Mesenchymal stem cell (in vitro differentiated cells and primary cell): ENCODE measurements at regions not wholly inside any gene's neighbourhood (a gene's known extent, or its start where the extent isn't known, plus 50 kb on each side); places are given as distances from the start of the nearest gene placed in this dataset.

Source experiments
- DNase-seq: peaks from one replicate; pipeline ENCODE4 v3.0.0-alpha.2; 2013
- H2AFZ ChIP-seq: one replicate; pipeline ENCODE4 v1.6.1; 2013; ENCODE audit warnings: low read depth, mild to moderate bottlenecking, control low read depth, inconsistent platforms, low read length, moderate library complexity
- H2AK5ac ChIP-seq: 2 replicates; pipeline ENCODE4 v1.6.1; 2013; ENCODE audit warnings: low read length, moderate library complexity, mild to moderate bottlenecking, inconsistent platforms; ENCODE audit not compliant: severe bottlenecking
- H2BK120ac ChIP-seq: one replicate; pipeline ENCODE4 v1.6.1; 2013; ENCODE audit warnings: low read depth, mild to moderate bottlenecking, inconsistent platforms, low read length, moderate library complexity
- H2BK12ac ChIP-seq, 2 experiments: one replicate each; pipeline ENCODE4 v1.6.1; 2013; ENCODE audit warnings: inconsistent platforms in 2 of 2, low read length in 2 of 2, mild to moderate bottlenecking in 2 of 2, moderate library complexity in 2 of 2, control low read depth in 1 of 2
- H2BK15ac ChIP-seq: one replicate; pipeline ENCODE4 v1.6.1; 2013; ENCODE audit warnings: mild to moderate bottlenecking, low read depth, inconsistent platforms; ENCODE audit not compliant: poor library complexity, severe bottlenecking
- H2BK5ac ChIP-seq: 2 replicates; pipeline ENCODE4 v1.6.1; 2013; ENCODE audit warnings: low read depth, mild to moderate bottlenecking, low read length, control low read depth, inconsistent platforms; ENCODE audit not compliant: poor library complexity, severe bottlenecking
- H3K14ac ChIP-seq, 2 experiments: one replicate each; pipeline ENCODE4 v1.6.1; 2013; ENCODE audit warnings: inconsistent platforms in 2 of 2, low read length in 2 of 2, control low read depth in 1 of 2, mild to moderate bottlenecking in 1 of 2, moderate library complexity in 1 of 2
- H3K18ac ChIP-seq, 2 experiments: one replicate each; pipeline ENCODE4 v1.6.1; 2013; ENCODE audit warnings: inconsistent platforms in 2 of 2, low read length in 2 of 2, control low read depth in 1 of 2, low read depth in 1 of 2, mild to moderate bottlenecking in 1 of 2
- H3K23ac ChIP-seq, 2 experiments: one replicate each; pipeline ENCODE4 v1.6.1; 2013; ENCODE audit warnings: inconsistent platforms in 2 of 2, low read length in 2 of 2, mild to moderate bottlenecking in 2 of 2, moderate library complexity in 2 of 2, control low read depth in 1 of 2
- H3K27ac ChIP-seq: 2 replicates; pipeline ENCODE4 v1.5.1; 2013; ENCODE audit warnings: mild to moderate bottlenecking, moderate library complexity, low read length, control low read depth, inconsistent platforms; ENCODE audit not compliant: poor library complexity, severe bottlenecking
- H3K27me3 ChIP-seq, 2 experiments: 2 replicates each; pipeline versions ENCODE4 v1.6.1 to v1.7.0; 2013; ENCODE audit warnings: low read length in 2 of 2, mild to moderate bottlenecking in 2 of 2, moderate library complexity in 2 of 2, control low read depth in 1 of 2, inconsistent platforms in 1 of 2; ENCODE audit not compliant: control insufficient read depth in 1 of 2, insufficient read depth in 1 of 2
- H3K36me3 ChIP-seq, 2 experiments: 2 replicates each; pipeline versions ENCODE4 v1.6.1 to v1.7.0; 2013; ENCODE audit warnings: low read length in 2 of 2, control low read depth in 1 of 2, inconsistent platforms in 1 of 2, low read depth in 1 of 2, mild to moderate bottlenecking in 1 of 2; ENCODE audit not compliant: insufficient read depth in 2 of 2, control insufficient read depth in 1 of 2
- H3K4ac ChIP-seq, 2 experiments: one replicate each; pipeline ENCODE4 v1.6.1; 2013; ENCODE audit warnings: inconsistent platforms in 2 of 2, low read length in 2 of 2, mild to moderate bottlenecking in 2 of 2, moderate library complexity in 2 of 2, control low read depth in 1 of 2, low read depth in 1 of 2
- H3K4me1 ChIP-seq: 2 replicates; pipeline ENCODE4 v1.6.1; 2013; ENCODE audit warnings: low read depth, low read length, control low read depth; ENCODE audit not compliant: control insufficient read depth, insufficient read depth
- H3K4me2 ChIP-seq: 2 replicates; pipeline ENCODE4 v1.6.1; 2013; ENCODE audit warnings: low read length, mild to moderate bottlenecking, inconsistent platforms; ENCODE audit not compliant: poor library complexity, severe bottlenecking
- H3K4me3 ChIP-seq, 2 experiments: 2 replicates each; pipeline versions ENCODE4 v1.5.1 to v1.7.0; 2013; ENCODE audit warnings: low read length in 2 of 2, mild to moderate bottlenecking in 2 of 2, control low read depth in 1 of 2, low read depth in 1 of 2; ENCODE audit not compliant: insufficient read depth in 1 of 2
- H3K79me1 ChIP-seq: replicated peaks from 2 replicates; pipeline ENCODE4 v1.6.1; 2013; ENCODE audit warnings: mild to moderate bottlenecking, control low read depth, low read length, inconsistent platforms; ENCODE audit not compliant: poor library complexity, severe bottlenecking
- H3K9ac ChIP-seq: 2 replicates; pipeline ENCODE4 v1.7.0; 2013; ENCODE audit warnings: mild to moderate bottlenecking, low read length, moderate library complexity
- H3K9me3 ChIP-seq: 2 replicates; pipeline ENCODE4 v1.7.0; 2013; ENCODE audit warnings: mild to moderate bottlenecking, low read length; ENCODE audit not compliant: control insufficient read depth
- H4K8ac ChIP-seq: one replicate; pipeline ENCODE4 v1.6.1; 2013; ENCODE audit warnings: inconsistent platforms, mild to moderate bottlenecking, low read length, moderate library complexity
- H4K91ac ChIP-seq: one replicate; pipeline ENCODE4 v1.6.1; 2013; ENCODE audit warnings: mild to moderate bottlenecking, low read length, inconsistent platforms
- WGBS: methylation state at CpG from one replicate; pipeline ENCODE4 v1.1.7; 2013; ENCODE audit warnings: mixed read lengths; 5-methylcytosine and 5-hydroxymethylcytosine counted together

DNA sequence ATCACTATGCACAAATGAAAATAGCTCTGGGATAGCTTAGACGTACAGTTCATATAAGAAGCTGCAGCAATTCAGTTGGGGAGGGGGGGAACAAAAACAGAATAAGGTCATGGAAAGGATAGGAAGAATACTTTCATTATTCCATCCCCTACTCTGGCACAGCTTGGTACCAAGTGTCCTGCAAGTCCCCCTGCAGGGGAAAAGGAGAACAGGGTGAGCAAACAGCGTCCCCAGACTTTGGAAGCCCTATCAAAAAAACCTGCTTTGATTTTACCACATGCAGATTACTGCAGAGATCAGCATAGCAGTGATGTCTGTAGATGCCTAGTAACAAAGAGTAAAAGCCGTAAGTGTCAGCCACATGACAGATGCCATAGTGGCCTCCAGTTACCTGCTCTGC, 209.4 kb upstream of the NEIL3 start:
- no peaks in the 10 kb centered on the region for H3K4me1 ChIP-seq
- no peak overlapping the region for H2AFZ ChIP-seq
- H4K91ac ChIP-seq = no peak overlapping the region
- H3K27ac ChIP-seq = no peak overlapping the region
- no peak overlapping the region for H3K18ac ChIP-seq
- H2BK12ac ChIP-seq = no peak overlapping the region
- no peak overlapping the region for H3K14ac ChIP-seq
- DNase-seq = no peak
- H2BK120ac ChIP-seq = no peak overlapping the region
- no peak overlapping the region for H3K9ac ChIP-seq
- H3K23ac ChIP-seq = no peak overlapping the region
- no peak overlapping the region for H3K4me2 ChIP-seq
- H3K4ac ChIP-seq = no peak overlapping the region
- H2BK15ac ChIP-seq = no peak overlapping the region
- no peaks in the 10 kb centered on the region for H3K27me3 ChIP-seq
- no peak overlapping the region for H4K8ac ChIP-seq
- H3K4me3 ChIP-seq = no peak overlapping the region
- no peak overlapping the region for H2BK5ac ChIP-seq
- no peak overlapping the region for H2AK5ac ChIP-seq
- 93% methylated on average over 3 of the region's 3 CpGs for WGBS
- H3K79me1 ChIP-seq = no peaks in the 10 kb centered on the region
- H3K36me3 ChIP-seq = no peaks in the 10 kb centered on the region
- H3K9me3 ChIP-seq = no peaks in the 10 kb centered on the region

DNA sequence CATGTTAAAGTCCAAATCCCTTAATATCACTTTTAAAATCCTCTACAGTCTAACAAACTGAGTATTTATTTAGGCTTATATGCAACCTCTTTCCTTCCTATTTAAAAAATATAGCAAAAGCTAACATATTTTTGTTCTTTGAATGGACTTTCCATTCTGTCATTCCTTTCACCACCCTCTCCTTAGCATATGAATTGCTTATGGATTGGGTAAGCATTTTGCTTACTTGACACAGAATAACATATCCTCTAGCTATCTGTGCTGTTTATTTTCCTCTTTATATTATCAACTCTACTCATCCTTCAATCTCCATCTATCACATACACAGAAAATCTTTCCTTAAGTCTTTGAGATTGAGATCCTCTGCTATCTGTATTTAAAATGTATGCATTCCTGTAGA, 206.1 kb upstream of the NEIL3 start:
- Histone ChIP-seq H4K8ac (no peak overlapping the region), H2BK5ac (no peak overlapping the region), H3K79me1 (no peaks in the 10 kb centered on the region), H3K9ac (no peak overlapping the region), H2AFZ (no peak overlapping the region), H3K4me3 (no peak overlapping the region), H3K4me1 (no peaks in the 10 kb centered on the region), H4K91ac (no peak overlapping the region), H3K14ac (no peak overlapping the region), H3K18ac (no peak overlapping the region), H2BK120ac (no peak overlapping the region), H3K9me3 (no peaks in the 10 kb centered on the region), H2BK12ac (no peak overlapping the region), H2BK15ac (no peak overlapping the region), H3K27me3 (no peaks in the 10 kb centered on the region), H3K36me3 (no peaks in the 10 kb centered on the region), H2AK5ac (no peak overlapping the region), H3K27ac (no peak overlapping the region), H3K23ac (no peak overlapping the region), H3K4me2 (no peak overlapping the region), H3K4ac (no peak overlapping the region)
- no peak for DNase-seq

DNA sequence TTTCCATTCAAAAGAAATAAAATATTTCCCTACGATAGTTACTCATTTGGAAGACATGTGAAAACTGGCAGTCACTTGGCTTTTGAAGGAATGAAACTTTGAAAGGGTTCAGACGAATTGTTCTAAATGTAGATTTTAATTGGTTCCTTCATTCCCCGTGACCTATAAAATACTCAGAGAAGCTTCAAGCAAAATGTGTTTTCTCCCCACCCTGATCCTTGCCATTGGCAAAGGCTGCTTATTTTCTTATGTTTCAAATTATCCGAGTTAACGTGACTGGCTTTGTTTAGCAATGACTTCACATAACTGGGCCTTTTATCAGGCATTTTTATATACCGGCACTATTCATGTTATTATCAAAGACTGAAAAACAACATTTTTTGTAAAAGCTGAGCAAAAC, 204.1 kb upstream of the NEIL3 start:
- no peak overlapping the region for H2AFZ ChIP-seq
- no peaks in the 10 kb centered on the region for H3K36me3 ChIP-seq
- no peak overlapping the region for H3K4me2 ChIP-seq
- no peak overlapping the region for H2BK5ac ChIP-seq
- no peaks in the 10 kb centered on the region for H3K9me3 ChIP-seq
- no peak for DNase-seq
- no peak overlapping the region for H3K4me3 ChIP-seq
- H2AK5ac ChIP-seq = no peak overlapping the region
- no peak overlapping the region for H4K91ac ChIP-seq
- H2BK12ac ChIP-seq = no peak overlapping the region
- no peak overlapping the region for H4K8ac ChIP-seq
- H2BK15ac ChIP-seq = no peak overlapping the region
- no peak overlapping the region for H2BK120ac ChIP-seq
- no peaks in the 10 kb centered on the region for H3K27me3 ChIP-seq
- no peaks in the 10 kb centered on the region for H3K79me1 ChIP-seq
- no peaks in the 10 kb centered on the region for H3K4me1 ChIP-seq
- H3K14ac ChIP-seq = no peak overlapping the region
- no peak overlapping the region for H3K23ac ChIP-seq
- no peak overlapping the region for H3K18ac ChIP-seq
- H3K27ac ChIP-seq = no peak overlapping the region
- WGBS = 97% methylated on average over 5 of the region's 6 CpGs
- peak overlapping the region; percentile 65 for H3K9ac ChIP-seq
- no peak overlapping the region for H3K4ac ChIP-seq

DNA sequence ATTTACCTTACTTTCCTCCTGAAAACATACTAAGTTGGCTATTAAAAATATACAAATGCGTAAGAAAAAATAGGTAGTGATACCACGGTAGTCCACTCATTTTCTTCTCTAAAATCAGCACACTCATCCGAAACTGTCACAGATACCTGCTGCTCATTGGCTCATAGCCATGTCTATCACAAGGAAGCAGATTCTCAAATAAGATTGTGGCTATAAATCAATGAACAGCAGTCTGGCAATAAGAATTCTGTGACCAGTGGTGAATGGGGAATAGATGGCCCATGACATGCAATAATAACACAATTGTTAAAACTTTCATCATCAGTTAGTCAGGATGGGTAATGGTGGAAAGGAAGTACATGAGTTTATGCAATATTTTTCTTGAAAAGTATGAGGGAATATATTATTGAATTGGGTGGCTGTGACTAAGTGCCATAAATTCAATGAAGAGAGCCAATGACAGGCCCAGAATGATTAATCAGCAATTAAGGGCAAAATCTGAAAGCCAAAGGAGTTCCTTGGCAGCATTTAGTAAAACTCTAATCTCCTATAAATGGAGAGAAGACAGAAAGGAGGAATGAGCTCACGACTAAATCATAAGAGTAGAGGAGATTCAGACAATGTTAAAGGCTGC, 202.3 kb upstream of the NEIL3 start:
- Histone ChIP-seq H3K14ac (no peak overlapping the region), H3K18ac (no peak overlapping the region), H3K4me1 (no peaks in the 10 kb centered on the region), H3K4ac (no peak overlapping the region), H2AFZ (no peak overlapping the region), H3K36me3 (no peaks in the 10 kb centered on the region), H2BK15ac (no peak overlapping the region), H4K91ac (no peak overlapping the region), H3K27me3 (no peaks in the 10 kb centered on the region), H2AK5ac (no peak overlapping the region), H2BK5ac (no peak overlapping the region), H3K27ac (no peak overlapping the region), H2BK12ac (no peak overlapping the region), H2BK120ac (no peak overlapping the region), H3K4me3 (no peak overlapping the region), H3K4me2 (no peak overlapping the region), H4K8ac (no peak overlapping the region), H3K9ac (peak overlapping the region; percentile 47), H3K79me1 (no peaks in the 10 kb centered on the region), H3K23ac (no peak overlapping the region), H3K9me3 (no peaks in the 10 kb centered on the region)
- DNase-seq = no peak
- WGBS = 100% methylated on average over 3 of the region's 4 CpGs
